GM23338 (cell line): ENCODE measurements at regions not wholly inside any gene's neighbourhood (a gene's known extent, or its start where the extent isn't known, plus 50 kb on each side); places are given as distances from the start of the nearest gene placed in this dataset.

ENCODE experiments used
- ATAC-seq: fragments of 200-7000 bp; cut with Tn5 transposase; 3 replicates; pipeline ENCODE4 v1.9.1; 2020
- DNase-seq: peaks from one replicate; pipeline ENCODE4 v3.0.0-alpha.2; 2015; ENCODE audit warnings: low spot score
- H2AFZ ChIP-seq: fragments of 200-600 bp; sonication (generic); 2 replicates; pipeline ENCODE4 v1.8.0; 2016; ENCODE audit warnings: antibody characterized with exemption, mild to moderate bottlenecking, moderate library complexity
- H3F3A ChIP-seq: fragments of 200-600 bp; sonication (generic); replicated peaks from 2 replicates; pipeline ENCODE4 v1.8.0; 2017; ENCODE audit warnings: antibody characterized with exemption, mixed run types, low read depth
- H3K27ac ChIP-seq: fragments of 200-600 bp; sonication (generic); 2 replicates; pipeline ENCODE4 v1.6.1; 2016; ENCODE audit warnings: low read depth
- H3K27me3 ChIP-seq: fragments of 200-600 bp; sonication (generic); 2 replicates; pipeline ENCODE4 v1.8.0; 2016; ENCODE audit warnings: mild to moderate bottlenecking, mixed run types, moderate library complexity; ENCODE audit not compliant: insufficient read depth
- H3K36me3 ChIP-seq: fragments of 200-600 bp; sonication (generic); 2 replicates; pipeline ENCODE4 v1.8.0; 2016; ENCODE audit warnings: mild to moderate bottlenecking; ENCODE audit not compliant: insufficient read depth
- H3K4me1 ChIP-seq: fragments of 200-600 bp; sonication (generic); 2 replicates; pipeline ENCODE4 v1.8.0; 2016; ENCODE audit warnings: mild to moderate bottlenecking, moderate library complexity; ENCODE audit not compliant: insufficient read depth
- H3K4me2 ChIP-seq: fragments of 200-600 bp; sonication (generic); 2 replicates; pipeline ENCODE4 v1.7.1; 2017; ENCODE audit warnings: mixed run types
- H3K4me3 ChIP-seq: fragments of 200-600 bp; sonication (generic); 2 replicates; pipeline ENCODE4 v1.6.1; 2016; ENCODE audit warnings: mixed run types
- H3K79me2 ChIP-seq: fragments of 200-600 bp; sonication (generic); replicated peaks from 2 replicates; pipeline ENCODE4 v1.8.0; 2017; ENCODE audit warnings: mild to moderate bottlenecking; ENCODE audit not compliant: insufficient read depth
- H3K9me2 ChIP-seq: fragments of 200-600 bp; sonication (generic); 2 replicates; pipeline ENCODE4 v1.8.0; 2017; ENCODE audit not compliant: insufficient read depth
- H4K20me1 ChIP-seq: fragments of 200-600 bp; sonication (generic); replicated peaks from 2 replicates; pipeline ENCODE4 v1.8.0; 2017; ENCODE audit warnings: mild to moderate bottlenecking; ENCODE audit not compliant: insufficient read depth
- H3K27ac Mint-ChIP-seq: 2 replicates; pipeline ENCODE4 v1.8.0; 2020; ENCODE audit warnings: inconsistent platforms, mild to moderate bottlenecking, moderate library complexity, mixed read lengths
- H3K27me3 Mint-ChIP-seq: 3 replicates; pipeline ENCODE4 v1.8.0; 2022; ENCODE audit warnings: low read depth, mild to moderate bottlenecking, moderate library complexity, mixed read lengths, inconsistent platforms; ENCODE audit not compliant: insufficient read depth, poor library complexity
- H3K36me3 Mint-ChIP-seq: 3 replicates; pipeline ENCODE4 v1.8.0; 2021; ENCODE audit warnings: low read depth, mild to moderate bottlenecking, inconsistent platforms, moderate library complexity, mixed read lengths
- H3K4me1 Mint-ChIP-seq: 3 replicates; pipeline ENCODE4 v1.8.0; 2020; ENCODE audit warnings: mild to moderate bottlenecking, inconsistent platforms, mixed read lengths
- H3K4me3 Mint-ChIP-seq: 3 replicates; pipeline ENCODE4 v1.8.0; 2021; ENCODE audit warnings: moderate library complexity, mild to moderate bottlenecking, inconsistent platforms, mixed read lengths
- H3K9me3 Mint-ChIP-seq: 3 replicates; pipeline ENCODE4 v1.8.0; 2020; ENCODE audit warnings: moderate library complexity, mild to moderate bottlenecking, inconsistent platforms, mixed read lengths
- CREB1 ChIP-seq: fragments of 250-450 bp; sonication (Bioruptor Pico); IDR thresholded peaks from 2 replicates; pipeline ENCODE4 v1.5.0; 2020; ENCODE audit warnings: low read depth, mild to moderate bottlenecking, moderate library complexity
- EZH2phosphoT487 ChIP-seq: fragments of 200-600 bp; sonication (generic); IDR thresholded peaks from one replicate; pipeline ENCODE4 v1.8.1; 2018; ENCODE audit warnings: antibody characterized with exemption; ENCODE audit not compliant: unreplicated experiment
- POLR2AphosphoS5 ChIP-seq: IDR thresholded peaks from 2 replicates; pipeline ENCODE4 v1.6.1; 2016; ENCODE audit warnings: antibody characterized with exemption, low read depth
- REST ChIP-seq: IDR thresholded peaks from one replicate; pipeline ENCODE4 v1.6.1; 2018; ENCODE audit warnings: antibody characterized with exemption; ENCODE audit not compliant: unreplicated experiment
- ZNF331 ChIP-seq: fragments of 250-450 bp; sonication (Bioruptor Pico); IDR thresholded peaks from 2 replicates; pipeline ENCODE4 v1.5.0; 2020; ENCODE audit warnings: low read depth, mild to moderate bottlenecking, moderate library complexity
- TF ChIP-seq, protein P1 (sequence below): fragments of 250-450 bp; sonication (Bioruptor Pico); IDR thresholded peaks from 2 replicates; pipeline ENCODE4 v1.5.0; 2020; ENCODE audit warnings: mild to moderate bottlenecking, moderate library complexity
- TF ChIP-seq, protein P2 (sequence below), 2 experiments: fragments of 200-600 bp in 1 of 2; sonication (generic) in 1 of 2; conservative IDR thresholded peaks; 2 replicates each; pipeline versions ENCODE4 v1.5.1 to v1.6.1; 2016 to 2017; ENCODE audit warnings: antibody characterized with exemption in 2 of 2, low read depth in 2 of 2, mild to moderate bottlenecking in 2 of 2, moderate library complexity in 1 of 2

GRCh38 chr1:218200979-218201378, 84.1 kb upstream of the RRP15 start (continued):
- no peak for TF ChIP-seq POLR2AphosphoS5
- TF ChIP-seq, protein P1, sequence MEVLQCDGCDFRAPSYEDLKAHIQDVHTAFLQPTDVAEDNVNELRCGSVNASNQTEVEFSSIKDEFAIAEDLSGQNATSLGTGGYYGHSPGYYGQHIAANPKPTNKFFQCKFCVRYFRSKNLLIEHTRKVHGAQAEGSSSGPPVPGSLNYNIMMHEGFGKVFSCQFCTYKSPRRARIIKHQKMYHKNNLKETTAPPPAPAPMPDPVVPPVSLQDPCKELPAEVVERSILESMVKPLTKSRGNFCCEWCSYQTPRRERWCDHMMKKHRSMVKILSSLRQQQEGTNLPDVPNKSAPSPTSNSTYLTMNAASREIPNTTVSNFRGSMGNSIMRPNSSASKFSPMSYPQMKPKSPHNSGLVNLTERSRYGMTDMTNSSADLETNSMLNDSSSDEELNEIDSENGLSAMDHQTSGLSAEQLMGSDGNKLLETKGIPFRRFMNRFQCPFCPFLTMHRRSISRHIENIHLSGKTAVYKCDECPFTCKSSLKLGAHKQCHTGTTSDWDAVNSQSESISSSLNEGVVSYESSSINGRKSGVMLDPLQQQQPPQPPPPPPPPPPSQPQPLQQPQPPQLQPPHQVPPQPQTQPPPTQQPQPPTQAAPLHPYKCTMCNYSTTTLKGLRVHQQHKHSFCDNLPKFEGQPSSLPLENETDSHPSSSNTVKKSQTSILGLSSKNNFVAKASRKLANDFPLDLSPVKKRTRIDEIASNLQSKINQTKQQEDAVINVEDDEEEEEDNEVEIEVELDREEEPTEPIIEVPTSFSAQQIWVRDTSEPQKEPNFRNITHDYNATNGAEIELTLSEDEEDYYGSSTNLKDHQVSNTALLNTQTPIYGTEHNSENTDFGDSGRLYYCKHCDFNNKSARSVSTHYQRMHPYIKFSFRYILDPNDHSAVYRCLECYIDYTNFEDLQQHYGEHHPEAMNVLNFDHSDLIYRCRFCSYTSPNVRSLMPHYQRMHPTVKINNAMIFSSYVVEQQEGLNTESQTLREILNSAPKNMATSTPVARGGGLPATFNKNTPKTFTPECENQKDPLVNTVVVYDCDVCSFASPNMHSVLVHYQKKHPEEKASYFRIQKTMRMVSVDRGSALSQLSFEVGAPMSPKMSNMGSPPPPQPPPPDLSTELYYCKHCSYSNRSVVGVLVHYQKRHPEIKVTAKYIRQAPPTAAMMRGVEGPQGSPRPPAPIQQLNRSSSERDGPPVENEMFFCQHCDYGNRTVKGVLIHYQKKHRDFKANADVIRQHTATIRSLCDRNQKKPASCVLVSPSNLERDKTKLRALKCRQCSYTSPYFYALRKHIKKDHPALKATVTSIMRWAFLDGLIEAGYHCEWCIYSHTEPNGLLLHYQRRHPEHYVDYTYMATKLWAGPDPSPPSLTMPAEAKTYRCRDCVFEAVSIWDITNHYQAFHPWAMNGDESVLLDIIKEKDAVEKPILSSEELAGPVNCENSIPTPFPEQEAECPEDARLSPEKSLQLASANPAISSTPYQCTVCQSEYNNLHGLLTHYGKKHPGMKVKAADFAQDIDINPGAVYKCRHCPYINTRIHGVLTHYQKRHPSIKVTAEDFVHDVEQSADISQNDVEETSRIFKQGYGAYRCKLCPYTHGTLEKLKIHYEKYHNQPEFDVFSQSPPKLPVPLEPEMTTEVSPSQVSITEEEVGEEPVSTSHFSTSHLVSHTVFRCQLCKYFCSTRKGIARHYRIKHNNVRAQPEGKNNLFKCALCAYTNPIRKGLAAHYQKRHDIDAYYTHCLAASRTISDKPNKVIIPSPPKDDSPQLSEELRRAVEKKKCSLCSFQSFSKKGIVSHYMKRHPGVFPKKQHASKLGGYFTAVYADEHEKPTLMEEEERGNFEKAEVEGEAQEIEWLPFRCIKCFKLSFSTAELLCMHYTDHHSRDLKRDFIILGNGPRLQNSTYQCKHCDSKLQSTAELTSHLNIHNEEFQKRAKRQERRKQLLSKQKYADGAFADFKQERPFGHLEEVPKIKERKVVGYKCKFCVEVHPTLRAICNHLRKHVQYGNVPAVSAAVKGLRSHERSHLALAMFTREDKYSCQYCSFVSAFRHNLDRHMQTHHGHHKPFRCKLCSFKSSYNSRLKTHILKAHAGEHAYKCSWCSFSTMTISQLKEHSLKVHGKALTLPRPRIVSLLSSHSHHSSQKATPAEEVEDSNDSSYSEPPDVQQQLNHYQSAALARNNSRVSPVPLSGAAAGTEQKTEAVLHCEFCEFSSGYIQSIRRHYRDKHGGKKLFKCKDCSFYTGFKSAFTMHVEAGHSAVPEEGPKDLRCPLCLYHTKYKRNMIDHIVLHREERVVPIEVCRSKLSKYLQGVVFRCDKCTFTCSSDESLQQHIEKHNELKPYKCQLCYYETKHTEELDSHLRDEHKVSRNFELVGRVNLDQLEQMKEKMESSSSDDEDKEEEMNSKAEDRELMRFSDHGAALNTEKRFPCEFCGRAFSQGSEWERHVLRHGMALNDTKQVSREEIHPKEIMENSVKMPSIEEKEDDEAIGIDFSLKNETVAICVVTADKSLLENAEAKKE (CRISPR knock-in tag): no peak
- no peak for TF ChIP-seq REST
- TF ChIP-seq ZNF331: no peak

GRCh38 chr1:218201601-218202000, 83.5 kb upstream of the RRP15 start:
- no peaks in the 10 kb centered on the region for H3K36me3 Mint-ChIP-seq
- H3K27me3 ChIP-seq: no peaks in the 10 kb centered on the region
- TF ChIP-seq, protein P2, sequence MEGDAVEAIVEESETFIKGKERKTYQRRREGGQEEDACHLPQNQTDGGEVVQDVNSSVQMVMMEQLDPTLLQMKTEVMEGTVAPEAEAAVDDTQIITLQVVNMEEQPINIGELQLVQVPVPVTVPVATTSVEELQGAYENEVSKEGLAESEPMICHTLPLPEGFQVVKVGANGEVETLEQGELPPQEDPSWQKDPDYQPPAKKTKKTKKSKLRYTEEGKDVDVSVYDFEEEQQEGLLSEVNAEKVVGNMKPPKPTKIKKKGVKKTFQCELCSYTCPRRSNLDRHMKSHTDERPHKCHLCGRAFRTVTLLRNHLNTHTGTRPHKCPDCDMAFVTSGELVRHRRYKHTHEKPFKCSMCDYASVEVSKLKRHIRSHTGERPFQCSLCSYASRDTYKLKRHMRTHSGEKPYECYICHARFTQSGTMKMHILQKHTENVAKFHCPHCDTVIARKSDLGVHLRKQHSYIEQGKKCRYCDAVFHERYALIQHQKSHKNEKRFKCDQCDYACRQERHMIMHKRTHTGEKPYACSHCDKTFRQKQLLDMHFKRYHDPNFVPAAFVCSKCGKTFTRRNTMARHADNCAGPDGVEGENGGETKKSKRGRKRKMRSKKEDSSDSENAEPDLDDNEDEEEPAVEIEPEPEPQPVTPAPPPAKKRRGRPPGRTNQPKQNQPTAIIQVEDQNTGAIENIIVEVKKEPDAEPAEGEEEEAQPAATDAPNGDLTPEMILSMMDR (conservative IDR thresholded peaks at IDR 0.05; ENCODE audit: low read depth in 2 of 2): no peak
- TF ChIP-seq ZNF331 (no peak), CREB1 (CRISPR knock-in tag) (no peak), EZH2phosphoT487 (no peak)

More at GRCh38 chr1:218201601-218202000, 83.5 kb upstream of the RRP15 start:
- Histone ChIP-seq H3K4me2 (no peak overlapping the region), H3K27ac (no peak overlapping the region), H3K36me3 (no peaks in the 10 kb centered on the region), H3K79me2 (no peaks in the 10 kb centered on the region), H2AFZ (no peak overlapping the region), H3F3A (no peaks in the 10 kb centered on the region), H3K4me1 (peaks cover 8% of the 10 kb centered on the region), H3K4me3 (no peak overlapping the region), H3K9me2 (peaks cover 8% of the 10 kb centered on the region; the same call in 1 of the 2 replicates), H4K20me1 (no peaks in the 10 kb centered on the region)
- no peaks in the 10 kb centered on the region for H3K9me3 Mint-ChIP-seq
- peaks cover 8% of the 10 kb centered on the region for H3K4me1 Mint-ChIP-seq
- no peak for ATAC-seq
- H3K4me3 Mint-ChIP-seq: no peak overlapping the region
- H3K27ac Mint-ChIP-seq: no peak overlapping the region
- no peak for DNase-seq
- no peaks in the 10 kb centered on the region for H3K27me3 Mint-ChIP-seq
